ENCODE measurements at regions not wholly inside any gene's neighbourhood (a gene's known extent, or its start where the extent isn't known, plus 50 kb on each side); places are given as distances from the start of the nearest gene placed in this dataset.

- TF ChIP-seq CTCF (IDR thresholded peaks at IDR 0.05; ENCODE audit: low read length) (no peak), EZH2 (IDR thresholded peaks at IDR 0.05; ENCODE audit: borderline replicate concordance, low read length) (no peak)
These were observed 679.3 kb upstream of the CELF2 start for GRCh38 chr10:10338339-10338738.
